Stomach (tissue), 8 donors: ENCODE measurements at regions not wholly inside any gene's neighbourhood (a gene's known extent, or its start where the extent isn't known, plus 50 kb on each side); places are given as distances from the start of the nearest gene placed in this dataset.

Experiments used
- DNase-seq, 2 donors: peaks; one replicate each; pipeline versions ENCODE4 v3.0.0 to v3.0.0-alpha.2; 2013 to 2019
- H3K27ac ChIP-seq, 5 donors: fragments of 200-600 bp in 4 of 5; sonication (generic) in 4 of 5; one replicate each; pipeline ENCODE4 v1.5.1; 2013 to 2019; ENCODE audit warnings: mild to moderate bottlenecking in 1 of 5, moderate library complexity in 1 of 5
- H3K27me3 ChIP-seq, 3 donors: fragments of 200-600 bp; sonication (generic); one replicate each; pipeline ENCODE4 v1.5.1; 2017 to 2019; ENCODE audit warnings: mixed run types in 1 of 3
- H3K36me3 ChIP-seq, 4 donors: fragments of 200-600 bp; sonication (generic); 1 replicate in 3 of 4; 2 replicates in 1 of 4; pipeline ENCODE4 v1.5.1; 2016 to 2019
- H3K4me1 ChIP-seq, 4 donors: fragments of 200-600 bp; sonication (generic); one replicate each; pipeline ENCODE4 v1.5.1; 2016 to 2019
- H3K4me3 ChIP-seq, 4 donors: fragments of 200-600 bp; sonication (generic) in 3 of 4; one replicate each; pipeline ENCODE4 v1.5.1; 2016 to 2019; ENCODE audit warnings: mild to moderate bottlenecking in 1 of 4
- H3K9me3 ChIP-seq, 4 donors: fragments of 200-600 bp; sonication (generic); one replicate each; pipeline ENCODE4 v1.5.1; 2016 to 2019
- CTCF ChIP-seq, 7 experiments: fragments of 450-650 bp in 4 of 7; fragments of 200-600 bp in 3 of 7; sonication (generic) in 3 of 7; IDR thresholded peaks; one replicate each; pipeline ENCODE4 v1.5.1; 2016 to 2019; ENCODE audit warnings: antibody characterized with exemption in 7 of 7, control low read depth in 2 of 7, mild to moderate bottlenecking in 1 of 7
- EP300 ChIP-seq: sonication (generic); formaldehyde crosslinking; IDR thresholded peaks from one replicate; pipeline ENCODE4 v1.6.1; 2017; ENCODE audit warnings: antibody characterized with exemption
- POLR2A ChIP-seq, 4 donors: fragments of 450-650 bp; IDR thresholded peaks; one replicate each; pipeline ENCODE4 v1.6.1; 2016; ENCODE audit warnings: antibody characterized with exemption in 4 of 4, control low read depth in 2 of 4, mild to moderate bottlenecking in 1 of 4, moderate library complexity in 1 of 4
- POLR2AphosphoS5 ChIP-seq, 3 donors: sonication (generic); formaldehyde crosslinking; IDR thresholded peaks; one replicate each; pipeline ENCODE4 v1.6.1; 2016; ENCODE audit warnings: antibody characterized with exemption in 3 of 3
- WGBS, 5 donors: extraction: QIAGEN DNeasy Blood & Tissue Kit in 3 of 5; methylation state at CpG; one replicate each; pipeline versions ENCODE4 v1.1.5 to v1.1.7; 2013 to 2018; 5-methylcytosine and 5-hydroxymethylcytosine counted together
- intact Hi-C: fragments of 100-400 bp; cut with DNase I; formaldehyde crosslinking; loops from one replicate; pipeline ENCODE4 v1.15.1; 2023; ENCODE audit warnings: low total_unique reads
- donor health status: healthy with polysubstance abuse.
- donor health status: Bipolar disorder and iron deficiency.
- donor health status: healthy.

- intact Hi-C loops = no loop called here
These were observed 109.8 kb upstream of the SEMA3A start for GRCh38 chr7:84304407-84304806.

GRCh38 chr7:84302949-84303348 lies 108.4 kb upstream of the SEMA3A start:
- intact Hi-C loops = no loop called here
- Histone ChIP-seq H3K36me3 (no peaks in the 10 kb centered on the region), H3K9me3 (no peaks in the 10 kb centered on the region), H3K4me1 (no peaks in the 10 kb centered on the region), H3K27ac (no peak overlapping the region), H3K27me3 (no peaks in the 10 kb centered on the region), H3K4me3 (no peak overlapping the region)
- WGBS, 5 donors = 59 to 71% (median 64%) methylated on average over 3 of the region's 3 CpGs
- no peak for DNase-seq
- TF ChIP-seq CTCF (IDR thresholded peaks at IDR 0.05) (no peak), EP300 (no peak), POLR2A (IDR thresholded peaks at IDR 0.05) (no peak), POLR2AphosphoS5 (IDR thresholded peaks at IDR 0.05) (no peak)

More at GRCh38 chr7:84304407-84304806, 109.8 kb upstream of the SEMA3A start:
- Histone ChIP-seq H3K4me3 (no peak overlapping the region), H3K27ac (no peak overlapping the region), H3K36me3 (no peaks in the 10 kb centered on the region), H3K9me3 (no peaks in the 10 kb centered on the region), H3K27me3 (no peaks in the 10 kb centered on the region), H3K4me1 (no peaks in the 10 kb centered on the region)
- TF ChIP-seq EP300 (no peak), POLR2AphosphoS5 (IDR thresholded peaks at IDR 0.05) (no peak), POLR2A (IDR thresholded peaks at IDR 0.05) (no peak), CTCF (IDR thresholded peaks at IDR 0.05) (no peak)
- 50 to 68% (median 59%) methylated on average over 2 of the region's 2 CpGs for WGBS, 5 donors
- no peak for DNase-seq

GRCh38 chr7:84297616-84298015 lies 103.0 kb upstream of the SEMA3A start:
- H3K27ac ChIP-seq = no peak overlapping the region
- H3K9me3 ChIP-seq = no peaks in the 10 kb centered on the region
- no peaks in the 10 kb centered on the region for H3K4me1 ChIP-seq
- TF ChIP-seq POLR2AphosphoS5 (IDR thresholded peaks at IDR 0.05) = no peak
- TF ChIP-seq CTCF (IDR thresholded peaks at IDR 0.05) = no peak
- no peak for TF ChIP-seq EP300
- TF ChIP-seq POLR2A (IDR thresholded peaks at IDR 0.05) = no peak
- H3K36me3 ChIP-seq = no peaks in the 10 kb centered on the region
- no peaks in the 10 kb centered on the region for H3K27me3 ChIP-seq
- no peak for DNase-seq
- H3K4me3 ChIP-seq = no peak overlapping the region
- intact Hi-C loops = no loop called here

- H3K4me3 ChIP-seq = no peak overlapping the region
- WGBS, 5 donors = 88 to 98% (median 93%) methylated on average over 1 of the region's 1 CpG
- DNase-seq = no peak
- intact Hi-C loops = no loop called here
- TF ChIP-seq EP300 (no peak), POLR2AphosphoS5 (IDR thresholded peaks at IDR 0.05) (no peak), POLR2A (IDR thresholded peaks at IDR 0.05) (no peak)
- no peaks in the 10 kb centered on the region for H3K36me3 ChIP-seq
- H3K27me3 ChIP-seq = no peaks in the 10 kb centered on the region
- no peaks in the 10 kb centered on the region for H3K9me3 ChIP-seq
- no peaks in the 10 kb centered on the region for H3K4me1 ChIP-seq
- no peak overlapping the region for H3K27ac ChIP-seq
These were observed 100.4 kb upstream of the SEMA3A start for GRCh38 chr7:84294847-84295455.

GRCh38 chr7:84294391-84294790 lies 99.8 kb upstream of the SEMA3A start:
- no peaks in the 10 kb centered on the region for H3K27me3 ChIP-seq
- TF ChIP-seq POLR2AphosphoS5 (IDR thresholded peaks at IDR 0.05) (no peak), CTCF (IDR thresholded peaks at IDR 0.05) (no peak), POLR2A (IDR thresholded peaks at IDR 0.05) (no peak), EP300 (no peak)
- no peak overlapping the region for H3K4me3 ChIP-seq
- no peaks in the 10 kb centered on the region for H3K36me3 ChIP-seq
- intact Hi-C loops = no loop called here
- no peak for DNase-seq
- H3K27ac ChIP-seq = no peak overlapping the region
- no peaks in the 10 kb centered on the region for H3K4me1 ChIP-seq
- no peaks in the 10 kb centered on the region for H3K9me3 ChIP-seq
- WGBS, 5 donors = 95 to 98% (median 95%) methylated on average over 2 of the region's 2 CpGs
